Kidney epithelial cell (primary cell): ENCODE measurements at regions not wholly inside any gene's neighbourhood (a gene's known extent, or its start where the extent isn't known, plus 50 kb on each side); places are given as distances from the start of the nearest gene placed in this dataset.

ENCODE experiments used
- DNase-seq: peaks from one replicate; pipeline ENCODE4 v3.0.0-alpha.2; 2010; ENCODE audit warnings: low read depth
- H3K27me3 ChIP-seq: 2 replicates; pipeline ENCODE4 v1.6.0; 2011; ENCODE audit warnings: low read length; ENCODE audit not compliant: control insufficient read depth, insufficient read depth
- H3K36me3 ChIP-seq: 2 replicates; pipeline ENCODE4 v1.5.1; 2011; ENCODE audit warnings: low read length; ENCODE audit not compliant: control insufficient read depth, insufficient read depth
- H3K4me3 ChIP-seq: 2 replicates; pipeline ENCODE4 v1.5.1; 2011; ENCODE audit warnings: low read depth, mild to moderate bottlenecking, control low read depth, low read length
- TF ChIP-seq, protein P1 (sequence below): IDR thresholded peaks from 2 replicates; pipeline ENCODE4 v1.5.1; 2011; ENCODE audit warnings: mild to moderate bottlenecking, moderate library complexity, low read length, control low read depth, inconsistent platforms; ENCODE audit not compliant: insufficient read depth, poor library complexity, severe bottlenecking

DNA sequence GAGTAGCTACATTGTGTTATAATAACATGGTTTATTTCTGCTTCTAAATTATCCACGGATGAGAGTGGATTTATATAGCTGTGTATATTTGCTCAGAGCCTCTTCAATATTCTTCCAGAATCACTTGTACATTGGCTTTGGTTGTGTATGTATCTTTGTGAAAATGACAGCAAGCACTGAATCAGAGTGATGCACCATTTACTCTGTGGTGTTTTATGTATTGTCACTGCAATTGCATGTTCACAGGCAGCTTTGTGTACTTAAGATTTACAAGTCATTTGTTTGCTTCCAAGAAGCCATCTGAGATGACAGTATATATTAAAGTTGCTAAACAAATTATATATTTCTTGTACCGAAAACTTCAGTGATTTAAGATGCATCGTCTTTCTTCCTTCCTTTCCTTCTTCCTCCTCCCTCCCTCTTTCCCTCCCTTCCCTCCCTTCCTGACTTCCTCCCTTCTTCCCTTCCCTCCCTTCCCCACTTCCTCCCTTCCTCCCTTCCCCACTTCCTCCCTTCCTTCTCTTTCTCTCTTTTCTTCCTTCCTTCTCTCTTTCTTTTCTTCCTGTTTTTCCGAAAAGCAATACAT lies 362.3 kb upstream of the GOLIM4 start:
- Histone ChIP-seq H3K4me3 (no peak overlapping the region), H3K36me3 (no peaks in the 10 kb centered on the region), H3K27me3 (no peaks in the 10 kb centered on the region)
- no peak for DNase-seq
- TF ChIP-seq, protein P1, sequence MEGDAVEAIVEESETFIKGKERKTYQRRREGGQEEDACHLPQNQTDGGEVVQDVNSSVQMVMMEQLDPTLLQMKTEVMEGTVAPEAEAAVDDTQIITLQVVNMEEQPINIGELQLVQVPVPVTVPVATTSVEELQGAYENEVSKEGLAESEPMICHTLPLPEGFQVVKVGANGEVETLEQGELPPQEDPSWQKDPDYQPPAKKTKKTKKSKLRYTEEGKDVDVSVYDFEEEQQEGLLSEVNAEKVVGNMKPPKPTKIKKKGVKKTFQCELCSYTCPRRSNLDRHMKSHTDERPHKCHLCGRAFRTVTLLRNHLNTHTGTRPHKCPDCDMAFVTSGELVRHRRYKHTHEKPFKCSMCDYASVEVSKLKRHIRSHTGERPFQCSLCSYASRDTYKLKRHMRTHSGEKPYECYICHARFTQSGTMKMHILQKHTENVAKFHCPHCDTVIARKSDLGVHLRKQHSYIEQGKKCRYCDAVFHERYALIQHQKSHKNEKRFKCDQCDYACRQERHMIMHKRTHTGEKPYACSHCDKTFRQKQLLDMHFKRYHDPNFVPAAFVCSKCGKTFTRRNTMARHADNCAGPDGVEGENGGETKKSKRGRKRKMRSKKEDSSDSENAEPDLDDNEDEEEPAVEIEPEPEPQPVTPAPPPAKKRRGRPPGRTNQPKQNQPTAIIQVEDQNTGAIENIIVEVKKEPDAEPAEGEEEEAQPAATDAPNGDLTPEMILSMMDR = no peak

DNA sequence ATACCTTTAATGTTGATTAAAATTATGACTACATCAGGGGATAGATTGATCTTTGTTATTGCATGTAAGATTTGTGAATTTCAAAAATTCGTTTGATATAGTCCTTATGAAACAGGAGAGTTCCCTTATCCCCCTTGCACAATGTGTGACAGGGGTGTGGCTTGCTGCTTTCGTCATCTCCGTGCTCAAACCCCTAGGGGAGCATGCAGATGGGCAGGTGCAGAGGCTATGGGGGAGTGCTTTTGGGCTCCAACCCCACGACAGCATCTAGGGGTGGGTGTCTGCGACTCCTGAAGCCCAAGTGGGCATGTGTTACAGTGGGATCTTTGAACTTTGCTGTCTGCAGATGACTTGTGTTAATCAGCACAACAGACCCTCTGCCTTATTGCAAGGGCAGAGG lies 360.1 kb upstream of the GOLIM4 start:
- H3K36me3 ChIP-seq = no peaks in the 10 kb centered on the region
- no peaks in the 10 kb centered on the region for H3K27me3 ChIP-seq
- TF ChIP-seq, protein P1 = no peak
- H3K4me3 ChIP-seq = no peak overlapping the region
- no peak for DNase-seq

GRCh38 chr3:168453623-168454022 lies 357.9 kb upstream of the GOLIM4 start:
- Histone ChIP-seq H3K36me3 (no peaks in the 10 kb centered on the region), H3K27me3 (no peaks in the 10 kb centered on the region), H3K4me3 (no peak overlapping the region)
- DNase-seq = no peak
- TF ChIP-seq, protein P1 = no peak

DNA sequence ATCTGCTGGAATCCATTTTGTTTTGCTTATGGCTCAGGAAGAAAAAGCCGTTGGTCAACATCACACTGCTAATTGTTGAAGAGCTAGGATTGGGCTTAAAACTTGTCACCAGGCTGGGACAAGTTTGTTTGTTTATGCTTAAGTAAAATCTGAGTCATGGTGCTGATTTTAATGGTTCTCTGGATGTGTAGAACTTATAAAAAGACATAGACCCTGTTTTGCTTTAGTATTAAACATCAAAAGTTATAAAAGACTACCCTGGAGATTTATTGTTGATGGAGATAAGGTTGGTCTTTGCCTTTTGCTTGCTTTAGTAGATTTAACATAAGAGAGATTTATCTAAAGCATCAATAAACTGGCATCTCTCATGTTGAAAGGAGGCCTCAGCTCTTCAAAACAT lies 348.2 kb upstream of the GOLIM4 start:
- no peaks in the 10 kb centered on the region for H3K27me3 ChIP-seq
- no peaks in the 10 kb centered on the region for H3K36me3 ChIP-seq
- H3K4me3 ChIP-seq = no peak overlapping the region
- DNase-seq = no peak
- TF ChIP-seq, protein P1 = no peak

DNA sequence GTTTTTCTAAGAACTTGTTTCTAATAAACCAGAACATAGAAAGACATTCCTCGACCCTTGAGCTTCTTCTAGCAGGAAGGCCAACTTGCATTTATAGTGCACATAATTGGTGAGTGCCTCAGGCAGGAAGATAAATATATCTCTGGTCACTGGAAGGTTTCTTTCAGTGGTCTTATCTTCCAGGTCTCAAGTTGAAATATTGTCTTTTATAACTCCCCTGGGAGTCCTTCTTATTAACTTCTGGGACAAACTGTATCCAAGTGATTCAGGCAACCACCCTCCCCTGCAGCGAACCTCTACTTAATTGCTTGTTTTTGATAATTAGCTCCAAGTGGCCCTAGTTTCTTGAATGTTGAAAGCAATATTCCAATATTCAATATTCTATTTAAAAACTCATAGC lies 346.8 kb upstream of the GOLIM4 start:
- TF ChIP-seq, protein P1 = no peak
- no peak for DNase-seq
- no peaks in the 10 kb centered on the region for H3K36me3 ChIP-seq
- no peak overlapping the region for H3K4me3 ChIP-seq
- H3K27me3 ChIP-seq = no peaks in the 10 kb centered on the region

DNA sequence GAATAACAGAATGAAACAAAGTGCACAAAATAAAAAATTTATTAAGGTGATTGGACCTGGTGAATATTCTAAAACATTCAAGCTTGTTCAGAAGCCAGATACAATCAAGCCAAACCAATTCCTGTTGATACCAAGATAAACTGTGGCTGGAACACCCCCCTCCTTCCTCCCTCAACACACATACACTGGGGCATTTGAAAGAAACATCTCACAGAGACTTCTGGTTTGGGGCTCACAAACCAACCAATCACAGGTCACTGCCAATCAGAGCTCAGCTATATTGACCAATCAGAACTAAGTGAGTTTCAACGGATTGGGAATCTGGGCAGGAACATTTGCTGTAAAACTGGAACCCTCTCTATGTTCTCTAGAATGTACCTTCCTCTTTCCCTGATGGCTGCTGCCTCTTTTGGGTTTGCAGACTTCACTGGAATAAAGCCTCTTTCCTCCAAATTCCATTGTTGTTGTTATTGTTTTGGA lies 340.6 kb upstream of the GOLIM4 start:
- TF ChIP-seq, protein P1 = no peak
- H3K4me3 ChIP-seq = no peak overlapping the region
- no peaks in the 10 kb centered on the region for H3K36me3 ChIP-seq
- no peak for DNase-seq
- no peaks in the 10 kb centered on the region for H3K27me3 ChIP-seq
